SH-SY5Y (cell line): ENCODE measurements at regions not wholly inside any gene's neighbourhood (a gene's known extent, or its start where the extent isn't known, plus 50 kb on each side); places are given as distances from the start of the nearest gene placed in this dataset.

Experiments
- GATA2 ChIP-seq: IDR thresholded peaks from 2 replicates; pipeline ENCODE4 v1.6.1; 2011; ENCODE audit warnings: mild to moderate bottlenecking, low read depth, low read length
- GATA3 ChIP-seq: IDR thresholded peaks from 2 replicates; pipeline ENCODE4 v1.6.1; 2011; ENCODE audit warnings: low read depth, mild to moderate bottlenecking, low read length, moderate library complexity

GRCh38 chr3:154762486-154762885, 317.6 kb upstream of the MME start:
- TF ChIP-seq GATA3 (no peak), GATA2 (no peak)
